ENCODE measurements at regions not wholly inside any gene's neighbourhood (a gene's known extent, or its start where the extent isn't known, plus 50 kb on each side); places are given as distances from the start of the nearest gene placed in this dataset.
"Not testable (repeated sequence)": the region's sequence is repeated elsewhere in the genome, so short reads cannot be mapped to it uniquely, and the experiment has no call there.

- DNase-seq: no peak
These were observed 50.4 kb downstream of the FHIP1A start for GRCh38 chr4:151459375-151459774.

GRCh38 chr4:151460434-151460833 lies 51.5 kb downstream of the FHIP1A start:
- no peak for DNase-seq

- no peak for DNase-seq
These were observed 53.6 kb downstream of the FHIP1A start for GRCh38 chr4:151462554-151462953.

GRCh38 chr4:151468715-151469696 lies 60.0 kb downstream of the FHIP1A start:
- DNase-seq: no peak

- no peak for DNase-seq
These were observed 61.0 kb downstream of the FHIP1A start for GRCh38 chr4:151469970-151470369.

- no peak for DNase-seq
These were observed 62.8 kb downstream of the FHIP1A start for GRCh38 chr4:151471728-151472127.

- no peak for DNase-seq
These were observed 63.3 kb downstream of the FHIP1A start for GRCh38 chr4:151472297-151472696.

GRCh38 chr4:151472711-151473110 lies 63.7 kb downstream of the FHIP1A start:
- no peak for DNase-seq

- DNase-seq: no peak
These were observed 64.6 kb downstream of the FHIP1A start for GRCh38 chr4:151473521-151474097.

GRCh38 chr4:151475035-151475714 lies 66.2 kb downstream of the FHIP1A start:
- no peak for DNase-seq

- DNase-seq: no peak
These were observed 72.8 kb downstream of the FHIP1A start for GRCh38 chr4:151481813-151482212.

GRCh38 chr4:151484396-151485102 lies 75.6 kb downstream of the FHIP1A start:
- DNase-seq: peak; percentile 73

GRCh38 chr4:151485541-151486131 lies 76.7 kb downstream of the FHIP1A start:
- DNase-seq: no peak

GRCh38 chr4:151486168-151486567 lies 77.2 kb downstream of the FHIP1A start:
- DNase-seq: peak; percentile 1

- DNase-seq: no peak
These were observed 80.0 kb downstream of the FHIP1A start for GRCh38 chr4:151488968-151489367.

- no peak for DNase-seq
These were observed 80.7 kb downstream of the FHIP1A start for GRCh38 chr4:151489462-151490203.

- not testable (repeated sequence) for DNase-seq
These were observed 86.6 kb downstream of the FHIP1A start for GRCh38 chr4:151495612-151496011.

- not testable (repeated sequence) for DNase-seq
These were observed 102.6 kb downstream of the FHIP1A start for GRCh38 chr4:151511548-151511947.

- DNase-seq: no peak
These were observed 108.9 kb downstream of the FHIP1A start for GRCh38 chr4:151517896-151518295.

- DNase-seq: no peak
These were observed 109.4 kb downstream of the FHIP1A start for GRCh38 chr4:151518359-151518758.

- DNase-seq: no peak
These were observed 110.9 kb downstream of the FHIP1A start for GRCh38 chr4:151519728-151520415.
